ENCODE measurements at regions not wholly inside any gene's neighbourhood (a gene's known extent, or its start where the extent isn't known, plus 50 kb on each side); places are given as distances from the start of the nearest gene placed in this dataset.

DNA sequence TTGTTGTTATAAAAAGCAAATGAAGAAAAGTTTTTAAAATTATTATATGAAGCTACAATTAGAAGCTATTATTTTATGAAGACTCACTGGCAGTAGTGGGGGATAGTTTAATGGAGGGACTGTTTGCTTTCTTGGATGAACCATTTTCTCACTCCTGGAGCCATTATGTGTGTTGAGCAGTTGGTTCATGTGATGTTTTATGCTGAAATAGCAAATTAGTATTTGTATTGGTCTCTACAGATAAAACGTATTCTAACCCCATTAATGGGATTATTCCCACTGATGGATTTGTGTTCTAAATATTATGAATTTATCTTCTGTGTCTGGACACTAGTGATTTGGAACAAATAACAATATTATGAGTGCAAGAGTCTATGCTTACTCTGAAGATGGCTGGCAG is 507.5 kb upstream of the FSHR start:
- Histone ChIP-seq H3K9me3 (ENCODE audit: control insufficient read depth, low read depth, low read length) (no peaks in the 10 kb centered on the region), H3K9me1 (ENCODE audit: control insufficient read depth, extremely low read depth, insufficient read depth, low read length) (no peaks in the 10 kb centered on the region), H3K27me3 (ENCODE audit: control insufficient read depth, extremely low read depth, insufficient read depth, low read length) (no peaks in the 10 kb centered on the region), H2AFZ (ENCODE audit: control insufficient read depth, low read length) (no peak overlapping the region), H3K9ac (ENCODE audit: control insufficient read depth, extremely low read depth, insufficient read depth, low read length) (no peak overlapping the region), H3K4me2 (ENCODE audit: control insufficient read depth, extremely low read depth, insufficient read depth, low read depth, low read length) (no peak overlapping the region), H3K4me3 (ENCODE audit: control insufficient read depth in 2 of 3, extremely low read depth in 1 of 3, insufficient read depth in 2 of 3, low read depth in 1 of 3, low read length in 3 of 3) (no peak overlapping the region), H3K4me1 (ENCODE audit: control insufficient read depth, extremely low read depth, insufficient read depth, low read length) (no peaks in the 10 kb centered on the region), H3K79me2 (ENCODE audit: control insufficient read depth, insufficient read depth, low read length) (no peaks in the 10 kb centered on the region), H3K36me3 (ENCODE audit: control insufficient read depth in 2 of 2, extremely low read depth in 1 of 2, insufficient read depth in 2 of 2, low read length in 2 of 2) (no peaks in the 10 kb centered on the region), H3K27ac (ENCODE audit: control insufficient read depth, insufficient read depth, low read length) (no peak overlapping the region), H4K20me1 (ENCODE audit: control insufficient read depth, extremely low read depth, insufficient read depth, low read length) (no peaks in the 10 kb centered on the region)
- FAIRE-seq (no peak), DNase-seq (ENCODE audit: low read depth, low spot score) (no peak)
- no peak for TF ChIP-seq EZH2 (IDR thresholded peaks at IDR 0.05; ENCODE audit: low read length)
- TF ChIP-seq, protein P1, sequence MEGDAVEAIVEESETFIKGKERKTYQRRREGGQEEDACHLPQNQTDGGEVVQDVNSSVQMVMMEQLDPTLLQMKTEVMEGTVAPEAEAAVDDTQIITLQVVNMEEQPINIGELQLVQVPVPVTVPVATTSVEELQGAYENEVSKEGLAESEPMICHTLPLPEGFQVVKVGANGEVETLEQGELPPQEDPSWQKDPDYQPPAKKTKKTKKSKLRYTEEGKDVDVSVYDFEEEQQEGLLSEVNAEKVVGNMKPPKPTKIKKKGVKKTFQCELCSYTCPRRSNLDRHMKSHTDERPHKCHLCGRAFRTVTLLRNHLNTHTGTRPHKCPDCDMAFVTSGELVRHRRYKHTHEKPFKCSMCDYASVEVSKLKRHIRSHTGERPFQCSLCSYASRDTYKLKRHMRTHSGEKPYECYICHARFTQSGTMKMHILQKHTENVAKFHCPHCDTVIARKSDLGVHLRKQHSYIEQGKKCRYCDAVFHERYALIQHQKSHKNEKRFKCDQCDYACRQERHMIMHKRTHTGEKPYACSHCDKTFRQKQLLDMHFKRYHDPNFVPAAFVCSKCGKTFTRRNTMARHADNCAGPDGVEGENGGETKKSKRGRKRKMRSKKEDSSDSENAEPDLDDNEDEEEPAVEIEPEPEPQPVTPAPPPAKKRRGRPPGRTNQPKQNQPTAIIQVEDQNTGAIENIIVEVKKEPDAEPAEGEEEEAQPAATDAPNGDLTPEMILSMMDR (optimal IDR thresholded peaks at IDR 0.05 in 1 of 3, IDR thresholded peaks at IDR 0.05 in 1 of 3, conservative IDR thresholded peaks at IDR 0.05 in 1 of 3; ENCODE audit: extremely low read depth in 1 of 3, insufficient read depth in 2 of 3, low read length in 3 of 3) = no peak
- dilution Hi-C loops (cut with MboI; ENCODE audit: extremely low pct_ligation_motif_present, low sequenced_read_pairs) = no loop called here

DNA sequence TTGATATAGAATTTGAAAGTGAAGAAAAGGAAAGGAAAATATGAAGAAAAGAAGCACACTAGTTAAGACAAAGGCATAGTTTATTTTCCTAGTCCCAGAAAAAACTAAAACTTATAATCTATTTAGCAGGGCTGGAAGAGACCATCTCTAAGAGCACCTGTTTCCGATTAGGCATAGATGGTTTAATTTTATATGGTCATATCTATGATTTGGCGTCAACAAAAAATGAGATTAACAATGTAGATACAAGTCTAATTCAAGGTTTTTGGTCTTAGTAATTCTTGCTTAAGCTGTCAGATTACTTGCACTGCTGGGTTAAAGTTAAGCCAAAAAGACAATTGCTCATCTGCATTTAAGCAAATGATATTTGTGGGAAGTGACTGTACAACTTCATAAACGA is 502.5 kb upstream of the FSHR start:
- H3K36me3 ChIP-seq (ENCODE audit: control insufficient read depth in 2 of 2, extremely low read depth in 1 of 2, insufficient read depth in 2 of 2, low read length in 2 of 2) = no peaks in the 10 kb centered on the region
- no peaks in the 10 kb centered on the region for H4K20me1 ChIP-seq (ENCODE audit: control insufficient read depth, extremely low read depth, insufficient read depth, low read length)
- no peak overlapping the region for H3K4me3 ChIP-seq (ENCODE audit: control insufficient read depth in 2 of 3, extremely low read depth in 1 of 3, insufficient read depth in 2 of 3, low read depth in 1 of 3, low read length in 3 of 3)
- H3K9ac ChIP-seq (ENCODE audit: control insufficient read depth, extremely low read depth, insufficient read depth, low read length) = no peak overlapping the region
- TF ChIP-seq EZH2 (IDR thresholded peaks at IDR 0.05; ENCODE audit: low read length) = no peak
- TF ChIP-seq, protein P1 (optimal IDR thresholded peaks at IDR 0.05 in 1 of 3, IDR thresholded peaks at IDR 0.05 in 1 of 3, conservative IDR thresholded peaks at IDR 0.05 in 1 of 3; ENCODE audit: extremely low read depth in 1 of 3, insufficient read depth in 2 of 3, low read length in 3 of 3) = no peak
- no peak overlapping the region for H2AFZ ChIP-seq (ENCODE audit: control insufficient read depth, low read length)
- dilution Hi-C loops (cut with MboI; ENCODE audit: extremely low pct_ligation_motif_present, low sequenced_read_pairs) = no loop called here
- H3K27me3 ChIP-seq (ENCODE audit: control insufficient read depth, extremely low read depth, insufficient read depth, low read length) = no peaks in the 10 kb centered on the region
- no peaks in the 10 kb centered on the region for H3K4me1 ChIP-seq (ENCODE audit: control insufficient read depth, extremely low read depth, insufficient read depth, low read length)
- no peaks in the 10 kb centered on the region for H3K9me1 ChIP-seq (ENCODE audit: control insufficient read depth, extremely low read depth, insufficient read depth, low read length)
- FAIRE-seq (no peak), DNase-seq (ENCODE audit: low read depth, low spot score) (no peak)
- no peak overlapping the region for H3K4me2 ChIP-seq (ENCODE audit: control insufficient read depth, extremely low read depth, insufficient read depth, low read depth, low read length)
- H3K79me2 ChIP-seq (ENCODE audit: control insufficient read depth, insufficient read depth, low read length) = no peaks in the 10 kb centered on the region
- H3K9me3 ChIP-seq (ENCODE audit: control insufficient read depth, low read depth, low read length) = no peaks in the 10 kb centered on the region
- no peak overlapping the region for H3K27ac ChIP-seq (ENCODE audit: control insufficient read depth, insufficient read depth, low read length)
